HS-5 (cell line): ENCODE measurements at regions not wholly inside any gene's neighbourhood (a gene's known extent, or its start where the extent isn't known, plus 50 kb on each side); places are given as distances from the start of the nearest gene placed in this dataset.
"Not testable (repeated sequence)": the region's sequence is repeated elsewhere in the genome, so short reads cannot be mapped to it uniquely, and the experiment has no call there.

Experiments used
- DNase-seq: peaks from one replicate; pipeline ENCODE4 v3.0.0-alpha.2; 2012; ENCODE audit warnings: low read depth

GRCh38 chrX:2572740-2573139 is 72.0 kb upstream of the DHRSX start:
- DNase-seq = no peak

- DNase-seq = no peak
Observed at GRCh38 chrX:2568125-2568524, 67.3 kb upstream of the DHRSX start.

DNA sequence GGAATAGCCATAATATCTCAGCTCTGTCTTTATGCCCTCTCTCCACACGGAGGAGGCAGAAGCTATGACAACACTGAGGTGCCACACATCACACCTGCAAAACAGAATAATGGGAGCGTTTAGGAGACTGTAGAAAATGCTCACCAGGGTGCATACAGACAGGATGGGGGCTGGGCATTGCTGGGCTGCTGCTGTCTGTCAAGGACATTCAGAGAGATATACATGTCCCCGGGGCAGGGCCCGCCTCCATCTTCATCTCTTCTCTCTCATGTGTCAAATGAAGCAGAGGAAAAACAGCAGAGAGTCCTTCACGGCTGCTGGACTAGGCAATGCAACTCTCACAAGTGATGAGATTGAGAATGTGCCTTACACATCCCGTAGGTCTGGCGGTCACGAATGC is 65.3 kb upstream of the DHRSX start:
- DNase-seq = no peak

GRCh38 chrX:2561456-2561855 is 60.7 kb upstream of the DHRSX start:
- DNase-seq = no peak

- no peak for DNase-seq
Observed at GRCh38 chrX:2559124-2559523, 58.3 kb upstream of the DHRSX start.

GRCh38 chrX:2554891-2555290 is 54.1 kb upstream of the DHRSX start:
- no peak for DNase-seq

- not testable (repeated sequence) for DNase-seq
Observed at GRCh38 chrX:2554066-2554465, 53.3 kb upstream of the DHRSX start.

- DNase-seq = peak; percentile 22
Observed at GRCh38 chrX:2552621-2553201, 51.9 kb upstream of the DHRSX start.

GRCh38 chrX:2550328-2551020 is 49.7 kb upstream of the DHRSX start:
- DNase-seq = no peak
